Right lobe of liver (tissue), 6 donors: ENCODE measurements at regions not wholly inside any gene's neighbourhood (a gene's known extent, or its start where the extent isn't known, plus 50 kb on each side); places are given as distances from the start of the nearest gene placed in this dataset.

Experiments used
- ATAC-seq, 4 donors: fragments of 200-7000 bp; cut with Tn5 transposase; one replicate each; pipeline ENCODE4 v1.9.1; 2020; ENCODE audit warnings: mild to moderate bottlenecking in 4 of 4, moderate library complexity in 4 of 4
- DNase-seq, 3 donors: peaks; one replicate each; pipeline ENCODE4 v3.0.0-alpha.2; 2020
- H3K27ac ChIP-seq, 3 donors: fragments of 200-600 bp; one replicate each; pipeline ENCODE4 v1.8.0; 2022
- H3K27me3 ChIP-seq, 2 donors: fragments of 200-600 bp; one replicate each; pipeline ENCODE4 v1.8.0; 2022
- H3K36me3 ChIP-seq, 4 donors: fragments of 200-600 bp; sonication (generic) in 1 of 4; one replicate each; pipeline versions ENCODE4 v1.5.1 to v1.8.0; 2017 to 2022; ENCODE audit warnings: control low read depth in 1 of 4
- H3K4me1 ChIP-seq, 4 donors: fragments of 200-600 bp; sonication (generic) in 1 of 4; one replicate each; pipeline versions ENCODE4 v1.5.1 to v1.8.0; 2017 to 2022; ENCODE audit warnings: control low read depth in 1 of 4
- H3K4me3 ChIP-seq, 3 donors: fragments of 200-600 bp; one replicate each; pipeline ENCODE4 v1.8.0; 2022
- H3K9me3 ChIP-seq, 4 donors: fragments of 200-600 bp; sonication (generic) in 1 of 4; one replicate each; pipeline versions ENCODE4 v1.5.1 to v1.8.0; 2017 to 2022; ENCODE audit warnings: control low read depth in 1 of 4
- CTCF ChIP-seq, 4 donors: fragments of 200-600 bp in 3 of 4; fragments of 450-650 bp in 1 of 4; IDR thresholded peaks; one replicate each; pipeline versions ENCODE4 v1.5.1 to v1.8.0; 2016 to 2022; ENCODE audit warnings: antibody characterized with exemption in 4 of 4, mild to moderate bottlenecking in 2 of 4
- POLR2A ChIP-seq: fragments of 450-650 bp; IDR thresholded peaks from one replicate; pipeline ENCODE4 v1.6.1; 2017; ENCODE audit warnings: antibody characterized with exemption, mild to moderate bottlenecking
- WGBS: methylation state at CpG from one replicate; pipeline ENCODE4 v1.1.6; 2018; ENCODE audit warnings: low coverage, low lambda C conversion rate; ENCODE audit not compliant: insufficient coverage; ENCODE audit errors: missing lambda C conversion rate; 5-methylcytosine and 5-hydroxymethylcytosine counted together
- intact Hi-C, 2 donors: fragments of 100-400 bp; cut with DNase I; formaldehyde crosslinking; loops; one replicate each; pipeline versions ENCODE4 v1.11.2 to v1.14.1; 2022
- donor health status: DM: no; HTN: yes; CAD: no.
- donor health status: DM: no; HTN: no; CAD: no.
- donor health status: DM: no; HTN: no; CAD: no.
- donor health status: DM: no; HTN: yes; CAD: no.
- donor health status: DM: no; HTN: yes; CAD: no.

DNA sequence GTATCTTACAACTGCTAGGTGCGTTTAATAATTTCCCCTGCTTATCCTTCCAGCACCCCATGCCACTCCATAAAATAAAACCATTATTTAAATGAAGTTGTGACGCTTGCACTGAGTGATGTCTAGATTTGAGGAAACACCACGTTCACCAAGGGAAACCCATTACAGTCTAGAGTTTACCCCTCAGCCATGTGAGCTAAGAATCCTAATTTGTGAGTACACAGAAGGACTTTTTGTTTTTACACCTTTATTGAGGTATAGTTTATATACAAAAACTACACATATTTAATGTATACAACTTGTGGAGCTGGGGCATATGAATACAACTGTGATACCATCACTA is 326.8 kb downstream of the RAPGEF2 start:
- intact Hi-C loops: no loop called here
- Histone ChIP-seq H3K4me1 (no peaks in the 10 kb centered on the region), H3K27me3 (no peaks in the 10 kb centered on the region), H3K9me3 (no peaks in the 10 kb centered on the region), H3K36me3 (no peaks in the 10 kb centered on the region), H3K4me3 (no peak overlapping the region), H3K27ac (no peak overlapping the region)
- WGBS: 61% methylated on average over 3 of the region's 3 CpGs
- no peak for DNase-seq
- no peak for ATAC-seq
- TF ChIP-seq POLR2A (no peak), CTCF (IDR thresholded peaks at IDR 0.05) (no peak)

DNA sequence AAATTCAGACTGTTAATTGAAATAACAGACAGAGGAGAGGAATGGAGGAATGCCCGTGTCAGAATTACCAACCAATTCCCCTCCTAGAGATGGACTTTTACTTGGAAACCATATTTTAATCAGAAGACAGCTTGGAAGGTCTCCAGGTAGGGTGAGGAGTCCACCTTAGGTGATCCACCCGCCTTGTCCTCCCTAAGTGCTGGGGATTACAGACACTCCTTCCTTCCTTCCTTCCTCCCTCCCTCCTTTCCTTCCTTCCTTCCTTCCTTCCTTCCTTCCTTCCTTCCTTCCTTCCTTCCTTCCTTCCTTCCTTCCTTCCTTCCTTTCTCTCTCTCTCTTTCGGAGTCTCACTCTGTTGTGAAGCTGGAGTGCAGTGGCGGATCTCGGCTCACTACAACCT is 328.0 kb downstream of the RAPGEF2 start:
- H3K27ac ChIP-seq: no peak overlapping the region
- intact Hi-C loops: no loop called here
- no peak for DNase-seq
- WGBS: 87% methylated on average over 5 of the region's 5 CpGs
- ATAC-seq: no peak
- H3K4me3 ChIP-seq: no peak overlapping the region
- no peaks in the 10 kb centered on the region for H3K27me3 ChIP-seq
- H3K4me1 ChIP-seq: no peaks in the 10 kb centered on the region
- no peaks in the 10 kb centered on the region for H3K9me3 ChIP-seq
- no peaks in the 10 kb centered on the region for H3K36me3 ChIP-seq
- TF ChIP-seq CTCF (IDR thresholded peaks at IDR 0.05): no peak
- no peak for TF ChIP-seq POLR2A

DNA sequence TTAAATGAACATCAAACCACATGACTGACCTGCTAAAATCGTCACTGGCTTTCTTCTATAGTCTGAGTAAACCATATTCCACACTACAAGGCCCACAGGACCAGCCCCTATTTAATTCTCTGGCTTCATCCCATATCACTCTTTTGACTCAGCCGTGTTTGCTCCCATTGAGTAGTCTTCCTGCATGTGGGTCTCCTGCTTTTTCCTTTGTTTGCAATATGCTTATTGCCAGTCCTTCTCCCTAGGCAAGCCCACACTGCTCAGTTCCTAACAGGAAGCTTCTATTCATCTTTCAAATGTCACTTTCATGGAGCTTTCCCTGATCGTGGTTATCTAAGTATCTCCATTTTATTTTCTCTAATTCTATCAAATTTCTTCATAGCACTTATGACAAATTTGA is 329.6 kb downstream of the RAPGEF2 start:
- intact Hi-C loops: no loop called here
- H3K27me3 ChIP-seq: no peaks in the 10 kb centered on the region
- no peak overlapping the region for H3K27ac ChIP-seq
- TF ChIP-seq CTCF (IDR thresholded peaks at IDR 0.05): no peak
- DNase-seq (no peak), ATAC-seq (no peak)
- H3K9me3 ChIP-seq: no peaks in the 10 kb centered on the region
- H3K4me3 ChIP-seq: no peak overlapping the region
- WGBS: 51% methylated on average over 3 of the region's 3 CpGs
- no peaks in the 10 kb centered on the region for H3K36me3 ChIP-seq
- H3K4me1 ChIP-seq: no peaks in the 10 kb centered on the region

DNA sequence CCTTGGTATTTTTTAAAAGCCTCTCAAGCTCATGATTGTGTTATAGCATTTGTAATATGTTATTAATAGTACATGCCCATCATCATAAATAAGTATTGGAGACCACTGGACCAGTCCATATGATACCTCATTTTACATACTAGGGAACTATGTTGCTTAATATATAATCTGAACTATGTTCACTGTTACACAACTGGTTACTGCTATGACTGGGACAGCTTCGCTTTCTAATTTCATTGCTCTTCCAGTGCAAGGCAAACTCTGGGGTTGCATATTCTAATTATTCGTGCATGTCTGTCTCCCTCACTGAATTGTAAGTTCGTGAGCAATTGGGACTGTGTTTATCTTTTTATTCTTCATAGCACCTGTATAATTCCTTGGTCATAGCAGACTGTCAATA is 330.5 kb downstream of the RAPGEF2 start:
- TF ChIP-seq CTCF (IDR thresholded peaks at IDR 0.05) (no peak), POLR2A (no peak)
- no peak overlapping the region for H3K4me3 ChIP-seq
- intact Hi-C loops: no loop called here
- H3K36me3 ChIP-seq: no peaks in the 10 kb centered on the region
- ATAC-seq (no peak), DNase-seq (no peak)
- no peaks in the 10 kb centered on the region for H3K4me1 ChIP-seq
- WGBS: 24% methylated on average over 3 of the region's 3 CpGs
- no peaks in the 10 kb centered on the region for H3K9me3 ChIP-seq
- no peaks in the 10 kb centered on the region for H3K27me3 ChIP-seq
- H3K27ac ChIP-seq: no peak overlapping the region

- DNase-seq: no peak
- 78% methylated on average over 4 of the region's 4 CpGs for WGBS
- Histone ChIP-seq H3K27ac (no peak overlapping the region), H3K36me3 (no peaks in the 10 kb centered on the region), H3K4me3 (no peak overlapping the region), H3K27me3 (no peaks in the 10 kb centered on the region), H3K9me3 (no peaks in the 10 kb centered on the region), H3K4me1 (no peaks in the 10 kb centered on the region)
- TF ChIP-seq POLR2A (no peak), CTCF (IDR thresholded peaks at IDR 0.05) (no peak)
- no peak for ATAC-seq
- intact Hi-C loops: no loop called here
Measured at GRCh38 chr4:159434114-159434870, 331.4 kb downstream of the RAPGEF2 start.
